ENCODE measurements at regions not wholly inside any gene's neighbourhood (a gene's known extent, or its start where the extent isn't known, plus 50 kb on each side); places are given as distances from the start of the nearest gene placed in this dataset.

GRCh38 chr2:239544918-239545465 lies 144.2 kb upstream of the HDAC4 start:
- in situ Hi-C loops (cut with MboI) (no loop called here), intact Hi-C loops (cut with micrococcal nuclease) (no loop called here)
- POLR2A ChIA-PET: interaction anchor here (0.6 kb wide), 1 partner anchor 35 kb away, joined by 3 read pairs; no protein-coding TSS in a partner anchor
- H3K9me1 ChIP-seq (ENCODE audit: control insufficient read depth, insufficient read depth, low read length): no peaks in the 10 kb centered on the region
- no peaks in the 10 kb centered on the region for H3K36me3 ChIP-seq (ENCODE audit: control insufficient read depth, insufficient read depth, low read length)
- TF ChIP-seq SMARCC2 (IDR thresholded peaks at IDR 0.05; ENCODE audit: low read depth): no peak
- TF ChIP-seq NELFE (IDR thresholded peaks at IDR 0.05; ENCODE audit: insufficient read depth, insufficient read length): no peak
- TF ChIP-seq ZBED1 (IDR thresholded peaks at IDR 0.05): no peak
- TF ChIP-seq NFIX (CRISPR knock-in tag; IDR thresholded peaks at IDR 0.05; ENCODE audit: low read depth): no peak
- TF ChIP-seq ZEB2 (IDR thresholded peaks at IDR 0.05): no peak
- TF ChIP-seq ZNF165 (CRISPR knock-in tag; IDR thresholded peaks at IDR 0.05; ENCODE audit: borderline replicate concordance): no peak
- TF ChIP-seq SREBF2 (CRISPR knock-in tag; IDR thresholded peaks at IDR 0.05): no peak
- H3K4me3 ChIP-seq: no peak overlapping the region
- no peak overlapping the region for H3K27ac ChIP-seq (ENCODE audit: extremely low read depth, low read depth, low read length)
- no peak overlapping the region for H3K9ac ChIP-seq (ENCODE audit: insufficient read depth in 1 of 2, low read depth in 2 of 2, low read length in 2 of 2)
- no peaks in the 10 kb centered on the region for H4K20me1 ChIP-seq (replicated peaks; ENCODE audit: control insufficient read depth, insufficient read depth, low read length)
- WGBS (ENCODE audit: insufficient coverage, low coverage, missing lambda C conversion rate): 0% methylated on average over 11 of the region's 12 CpGs
- H3K4me1 ChIP-seq (replicated peaks in 1 of 2; ENCODE audit: control insufficient read depth in 2 of 2, insufficient read depth in 2 of 2, low read length in 2 of 2): no peaks in the 10 kb centered on the region
- no peak overlapping the region for H2AFZ ChIP-seq (ENCODE audit: low read depth, low read length)
- ATAC-seq (no peak), DNase-seq (ENCODE audit: extremely low read depth in 1 of 4, low spot score in 3 of 4) (no peak), FAIRE-seq (no peak)
- no TSS peak for BruUV-seq (replicated peaks)
- H3K4me2 ChIP-seq (ENCODE audit: insufficient read depth, low read length): no peak overlapping the region
- no peaks in the 10 kb centered on the region for H3K9me3 ChIP-seq (replicated peaks; ENCODE audit: control insufficient read depth, insufficient read depth, low read depth, low read length)
- CTCF ChIA-PET (ENCODE audit: low intra/inter-chr PET ratio): no interaction called here
- peaks cover 2 to 47% of the 10 kb centered on the region in 2 experiments; a peak in 3 of 5 replicates for H3K27me3 ChIP-seq (ENCODE audit: control insufficient read depth in 2 of 2, insufficient read depth in 2 of 2, low read length in 2 of 2)
- no peaks in the 10 kb centered on the region for H3K79me2 ChIP-seq (ENCODE audit: control insufficient read depth, insufficient read depth, low read length)
